Transverse colon (tissue), 4 donors: ENCODE measurements at regions not wholly inside any gene's neighbourhood (a gene's known extent, or its start where the extent isn't known, plus 50 kb on each side); places are given as distances from the start of the nearest gene placed in this dataset.

Experiments used
- DNase-seq: peaks from one replicate; pipeline ENCODE4 v3.0.0-alpha.2; 2019
- H3K27ac ChIP-seq, 4 donors: fragments of 200-600 bp; sonication (generic); 2 replicates each; pipeline ENCODE4 v1.5.1; 2016 to 2018; ENCODE audit warnings: inconsistent platforms in 4 of 4
- H3K27me3 ChIP-seq: fragments of 200-600 bp; sonication (generic); 2 replicates; pipeline ENCODE4 v1.5.1; 2017; ENCODE audit warnings: inconsistent platforms
- H3K36me3 ChIP-seq, 4 donors: fragments of 200-600 bp; sonication (generic); 2 replicates each; pipeline ENCODE4 v1.5.1; 2017 to 2019; ENCODE audit warnings: inconsistent platforms in 4 of 4
- H3K4me1 ChIP-seq, 4 donors: fragments of 200-600 bp; sonication (generic); 2 replicates each; pipeline ENCODE4 v1.5.1; 2017 to 2020; ENCODE audit warnings: inconsistent platforms in 4 of 4
- H3K4me3 ChIP-seq, 4 donors: fragments of 200-600 bp; sonication (generic); 1 replicate in 1 of 4; 2 replicates in 3 of 4; pipeline versions ENCODE4 v1.5.1 to v1.6.1; 2017 to 2019; ENCODE audit warnings: inconsistent platforms in 4 of 4
- H3K9me3 ChIP-seq, 2 donors: fragments of 200-600 bp; sonication (generic); 2 replicates each; pipeline ENCODE4 v1.5.1; 2017 to 2019; ENCODE audit warnings: inconsistent platforms in 2 of 2
- CTCF ChIP-seq, 5 experiments: fragments of 200-600 bp in 3 of 5; fragments of 450-650 bp in 2 of 5; sonication (generic) in 3 of 5; IDR thresholded peaks; 1 replicate in 2 of 5; 2 replicates in 3 of 5; pipeline ENCODE4 v1.5.1; 2016 to 2017; ENCODE audit warnings: antibody characterized with exemption in 5 of 5, inconsistent platforms in 3 of 5, mild to moderate bottlenecking in 2 of 5, moderate library complexity in 1 of 5
- EP300 ChIP-seq: sonication (generic); formaldehyde crosslinking; IDR thresholded peaks from one replicate; pipeline ENCODE4 v1.6.1; 2017; ENCODE audit warnings: antibody characterized with exemption, low read depth
- POLR2A ChIP-seq: fragments of 450-650 bp; IDR thresholded peaks from one replicate; pipeline ENCODE4 v1.6.1; 2016; ENCODE audit warnings: antibody characterized with exemption, mild to moderate bottlenecking, moderate library complexity
- POLR2AphosphoS5 ChIP-seq, 3 donors: sonication (generic); formaldehyde crosslinking; IDR thresholded peaks; one replicate each; pipeline ENCODE4 v1.6.1; 2016; ENCODE audit warnings: antibody characterized with exemption in 3 of 3
- WGBS, 2 donors: methylation state at CpG; one replicate each; pipeline ENCODE4 v1.1.5; 2018; ENCODE audit warnings: low coverage in 1 of 2; 5-methylcytosine and 5-hydroxymethylcytosine counted together
- in situ Hi-C, 4 donors: fragments of 200-750 bp; cut with MboI; loops; one replicate each; pipeline versions ENCODE4 v1.15.0 to v1.15.1; 2017; ENCODE audit warnings: low sequenced_read_pairs in 3 of 4, low pct_ligation_motif_present in 1 of 4, low pct_unique_long_range_greater_than_20kb in 1 of 4
- intact Hi-C: fragments of 100-400 bp; cut with DNase I; formaldehyde crosslinking; loops from one replicate; pipeline ENCODE4 v1.15.1; 2023; ENCODE audit warnings: low total_unique reads

GRCh38 chr11:123258877-123259276 is 63.8 kb upstream of the CLMP start:
- no peaks in the 10 kb centered on the region for H3K36me3 ChIP-seq
- peaks cover 0 to 12% (median 1%) of the 10 kb centered on the region in 4 donors for H3K4me1 ChIP-seq
- TF ChIP-seq CTCF (IDR thresholded peaks at IDR 0.05): no peak
- no peak for TF ChIP-seq EP300
- no peak for TF ChIP-seq POLR2AphosphoS5 (IDR thresholded peaks at IDR 0.05)
- TF ChIP-seq POLR2A: no peak
- H3K4me3 ChIP-seq: no peak overlapping the region
- in situ Hi-C loops (no loop called here), intact Hi-C loops (no loop called here)
- H3K27ac ChIP-seq: no peak overlapping the region
- peaks cover 7% of the 10 kb centered on the region for H3K27me3 ChIP-seq
- no peak for DNase-seq
- WGBS, 2 donors: 62% methylated on average over 2 of the region's 2 CpGs; no CpG with 5 or more reads in 1 of the 2 donors
- no peaks in the 10 kb centered on the region for H3K9me3 ChIP-seq

GRCh38 chr11:123257370-123257769 is 62.3 kb upstream of the CLMP start:
- Histone ChIP-seq H3K36me3 (no peaks in the 10 kb centered on the region), H3K4me1 (peaks cover 0 to 12% (median 1%) of the 10 kb centered on the region in 4 donors), H3K27ac (no peak overlapping the region), H3K9me3 (no peaks in the 10 kb centered on the region), H3K27me3 (peaks cover under 1% of the 10 kb centered on the region), H3K4me3 (no peak overlapping the region)
- no peak for TF ChIP-seq POLR2A
- no peak for TF ChIP-seq EP300
- TF ChIP-seq CTCF (IDR thresholded peaks at IDR 0.05): no peak
- no peak for TF ChIP-seq POLR2AphosphoS5 (IDR thresholded peaks at IDR 0.05)
- intact Hi-C loops: no loop called here
- DNase-seq: no peak
- 96 to 98% methylated on average over 5 of the region's 5 CpGs for WGBS, 2 donors
- in situ Hi-C loops: no loop called here

- Histone ChIP-seq H3K9me3 (no peaks in the 10 kb centered on the region), H3K27me3 (no peaks in the 10 kb centered on the region), H3K36me3 (no peaks in the 10 kb centered on the region), H3K4me3 (no peak overlapping the region), H3K4me1 (peaks cover 0 to 7% (median 3%) of the 10 kb centered on the region in 4 donors), H3K27ac (no peak overlapping the region)
- 40 to 70% methylated on average over 5 to 8 of the region's 8 CpGs for WGBS, 2 donors
- intact Hi-C loops (no loop called here), in situ Hi-C loops (no loop called here)
- no peak for DNase-seq
- TF ChIP-seq POLR2A: no peak
- no peak for TF ChIP-seq EP300
- no peak for TF ChIP-seq CTCF (IDR thresholded peaks at IDR 0.05)
- no peak for TF ChIP-seq POLR2AphosphoS5 (IDR thresholded peaks at IDR 0.05)
Measured at GRCh38 chr11:123255909-123256308, 60.9 kb upstream of the CLMP start.

- H3K4me1 ChIP-seq: peaks cover 0 to 7% (median 2%) of the 10 kb centered on the region in 4 donors
- H3K27me3 ChIP-seq: no peaks in the 10 kb centered on the region
- no peak for DNase-seq
- 80 to 89% methylated on average over 1 to 3 of the region's 3 CpGs for WGBS, 2 donors
- H3K4me3 ChIP-seq: no peak overlapping the region
- intact Hi-C loops: no loop called here
- TF ChIP-seq CTCF (IDR thresholded peaks at IDR 0.05): no peak
- no peak for TF ChIP-seq POLR2A
- TF ChIP-seq POLR2AphosphoS5 (IDR thresholded peaks at IDR 0.05): no peak
- no peak for TF ChIP-seq EP300
- no peaks in the 10 kb centered on the region for H3K9me3 ChIP-seq
- H3K27ac ChIP-seq: no peak overlapping the region
- in situ Hi-C loops: no loop called here
- no peaks in the 10 kb centered on the region for H3K36me3 ChIP-seq
Measured at GRCh38 chr11:123254357-123254756, 59.3 kb upstream of the CLMP start.
